ENCODE measurements at regions not wholly inside any gene's neighbourhood (a gene's known extent, or its start where the extent isn't known, plus 50 kb on each side); places are given as distances from the start of the nearest gene placed in this dataset.

GRCh38 chr5:54912021-54912420 lies 73.4 kb downstream of the ESM1 start:
- no peaks in the 10 kb centered on the region for H4K20me1 ChIP-seq (ENCODE audit: control insufficient read depth, extremely low read depth, insufficient read depth, low read length)
- DNase-seq (ENCODE audit: low read depth, low spot score) (no peak), FAIRE-seq (no peak)
- H3K9ac ChIP-seq (ENCODE audit: control insufficient read depth, extremely low read depth, insufficient read depth, low read length): no peak overlapping the region
- dilution Hi-C loops (cut with MboI; ENCODE audit: extremely low pct_ligation_motif_present, low sequenced_read_pairs): no loop called here
- H2AFZ ChIP-seq (ENCODE audit: control insufficient read depth, low read length): no peak overlapping the region
- no peak overlapping the region for H3K4me3 ChIP-seq (ENCODE audit: control insufficient read depth in 2 of 3, extremely low read depth in 1 of 3, insufficient read depth in 2 of 3, low read depth in 1 of 3, low read length in 3 of 3)
- no peaks in the 10 kb centered on the region for H3K36me3 ChIP-seq (ENCODE audit: control insufficient read depth in 2 of 2, extremely low read depth in 1 of 2, insufficient read depth in 2 of 2, low read length in 2 of 2)
- no peak overlapping the region for H3K27ac ChIP-seq (ENCODE audit: control insufficient read depth, insufficient read depth, low read length)
- peaks cover 38% of the 10 kb centered on the region for H3K27me3 ChIP-seq (ENCODE audit: control insufficient read depth, extremely low read depth, insufficient read depth, low read length)
- TF ChIP-seq EZH2 (IDR thresholded peaks at IDR 0.05; ENCODE audit: low read length) (no peak), CTCF (optimal IDR thresholded peaks at IDR 0.05 in 1 of 3, IDR thresholded peaks at IDR 0.05 in 1 of 3, conservative IDR thresholded peaks at IDR 0.05 in 1 of 3; ENCODE audit: extremely low read depth in 1 of 3, insufficient read depth in 2 of 3, low read length in 3 of 3) (no peak)
- H3K79me2 ChIP-seq (ENCODE audit: control insufficient read depth, insufficient read depth, low read length): no peaks in the 10 kb centered on the region
- no peaks in the 10 kb centered on the region for H3K9me1 ChIP-seq (ENCODE audit: control insufficient read depth, extremely low read depth, insufficient read depth, low read length)
- H3K9me3 ChIP-seq (ENCODE audit: control insufficient read depth, low read depth, low read length): no peaks in the 10 kb centered on the region
- no peaks in the 10 kb centered on the region for H3K4me1 ChIP-seq (ENCODE audit: control insufficient read depth, extremely low read depth, insufficient read depth, low read length)
- no peak overlapping the region for H3K4me2 ChIP-seq (ENCODE audit: control insufficient read depth, extremely low read depth, insufficient read depth, low read depth, low read length)

GRCh38 chr5:54909911-54910870 lies 75.2 kb downstream of the ESM1 start:
- Histone ChIP-seq H3K27me3 (ENCODE audit: control insufficient read depth, extremely low read depth, insufficient read depth, low read length) (peaks cover 31% of the 10 kb centered on the region), H3K36me3 (ENCODE audit: control insufficient read depth in 2 of 2, extremely low read depth in 1 of 2, insufficient read depth in 2 of 2, low read length in 2 of 2) (no peaks in the 10 kb centered on the region), H3K4me3 (ENCODE audit: control insufficient read depth in 2 of 3, extremely low read depth in 1 of 3, insufficient read depth in 2 of 3, low read depth in 1 of 3, low read length in 3 of 3) (no peak overlapping the region), H3K79me2 (ENCODE audit: control insufficient read depth, insufficient read depth, low read length) (no peaks in the 10 kb centered on the region), H3K4me1 (ENCODE audit: control insufficient read depth, extremely low read depth, insufficient read depth, low read length) (no peaks in the 10 kb centered on the region), H3K9ac (ENCODE audit: control insufficient read depth, extremely low read depth, insufficient read depth, low read length) (no peak overlapping the region), H3K9me1 (ENCODE audit: control insufficient read depth, extremely low read depth, insufficient read depth, low read length) (no peaks in the 10 kb centered on the region), H2AFZ (ENCODE audit: control insufficient read depth, low read length) (no peak overlapping the region), H3K4me2 (ENCODE audit: control insufficient read depth, extremely low read depth, insufficient read depth, low read depth, low read length) (no peak overlapping the region), H3K9me3 (ENCODE audit: control insufficient read depth, low read depth, low read length) (no peaks in the 10 kb centered on the region), H4K20me1 (ENCODE audit: control insufficient read depth, extremely low read depth, insufficient read depth, low read length) (no peaks in the 10 kb centered on the region), H3K27ac (ENCODE audit: control insufficient read depth, insufficient read depth, low read length) (no peak overlapping the region)
- TF ChIP-seq CTCF (optimal IDR thresholded peaks at IDR 0.05 in 1 of 3, IDR thresholded peaks at IDR 0.05 in 1 of 3, conservative IDR thresholded peaks at IDR 0.05 in 1 of 3; ENCODE audit: extremely low read depth in 1 of 3, insufficient read depth in 2 of 3, low read length in 3 of 3) (no peak), EZH2 (IDR thresholded peaks at IDR 0.05; ENCODE audit: low read length) (no peak)
- DNase-seq (ENCODE audit: low read depth, low spot score) (no peak), FAIRE-seq (no peak)
- dilution Hi-C loops (cut with MboI; ENCODE audit: extremely low pct_ligation_motif_present, low sequenced_read_pairs): no loop called here

All from keratinocyte (primary cell).